ENCODE measurements at regions not wholly inside any gene's neighbourhood (a gene's known extent, or its start where the extent isn't known, plus 50 kb on each side); places are given as distances from the start of the nearest gene placed in this dataset.

DNA sequence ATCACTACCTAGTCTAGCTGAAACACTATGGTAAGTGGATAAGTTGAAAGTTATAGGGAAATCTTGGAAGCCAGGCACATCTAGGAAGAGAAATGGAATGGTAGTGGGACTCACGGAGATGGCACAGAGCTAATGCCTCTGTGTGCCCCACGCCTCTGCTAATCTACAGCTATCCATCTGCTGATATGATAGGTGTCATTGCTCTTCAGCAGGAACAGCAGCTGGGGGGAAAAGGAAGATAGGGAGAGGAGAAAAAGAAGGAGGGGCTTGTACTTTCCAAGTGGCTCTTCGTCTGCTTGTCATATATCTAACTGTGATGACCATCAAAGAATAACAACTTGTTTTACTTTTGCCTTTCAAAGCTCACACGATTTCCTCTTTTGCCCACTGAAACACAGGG lies 1199.1 kb upstream of the SORCS1 start:
- intact Hi-C loops (cut with DNase I), result no loop called here
- Histone ChIP-seq H3K36me3 (ENCODE audit: control insufficient read depth in 1 of 2, insufficient read depth in 2 of 2, low read length in 1 of 2) (no peaks in the 10 kb centered on the region), H3K9me3 (ENCODE audit: control insufficient read depth, low read length) (no peaks in the 10 kb centered on the region), H3K4me3 (ENCODE audit: low read length in 2 of 2) (no peak overlapping the region), H3K27me3 (ENCODE audit: control insufficient read depth in 1 of 2, insufficient read depth in 2 of 2, low read length in 1 of 2) (no peaks in the 10 kb centered on the region), H3K27ac (ENCODE audit: low read depth in 1 of 2, low read length in 2 of 2) (no peak overlapping the region), H3K4me1 (ENCODE audit: control insufficient read depth in 1 of 2, insufficient read depth in 2 of 2, low read length in 2 of 2) (no peaks in the 10 kb centered on the region)
- DNase-seq (no peak), ATAC-seq (ENCODE audit: low FRiP score) (no peak)
- 60 to 69% methylated on average over 4 of the region's 4 CpGs for WGBS, 2 donors

DNA sequence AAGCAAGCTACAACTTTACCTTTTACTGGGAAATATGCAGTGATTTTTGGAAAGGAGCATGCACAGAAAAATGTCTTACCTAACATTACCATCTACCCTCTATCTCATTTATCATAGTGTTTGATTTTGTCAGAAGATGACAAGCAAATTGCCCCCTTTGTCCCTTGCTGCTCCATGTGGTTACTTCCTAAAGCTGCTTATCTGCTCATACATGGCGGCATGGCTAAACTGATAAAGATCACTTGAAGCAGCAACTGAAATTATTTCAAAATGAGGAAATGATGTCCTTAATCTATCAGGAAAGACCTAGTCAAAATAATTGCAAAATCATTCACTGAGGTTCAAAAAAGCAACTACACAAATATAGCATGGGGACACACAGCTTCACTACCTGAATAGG lies 1198.5 kb upstream of the SORCS1 start:
- no peaks in the 10 kb centered on the region for H3K4me1 ChIP-seq (ENCODE audit: control insufficient read depth in 1 of 2, insufficient read depth in 2 of 2, low read length in 2 of 2)
- no peak overlapping the region for H3K27ac ChIP-seq (ENCODE audit: low read depth in 1 of 2, low read length in 2 of 2)
- no peaks in the 10 kb centered on the region for H3K36me3 ChIP-seq (ENCODE audit: control insufficient read depth in 1 of 2, insufficient read depth in 2 of 2, low read length in 1 of 2)
- DNase-seq (no peak), ATAC-seq (ENCODE audit: low FRiP score) (no peak)
- no peak overlapping the region for H3K4me3 ChIP-seq (ENCODE audit: low read length in 2 of 2)
- intact Hi-C loops (cut with DNase I), result no loop called here
- 79% methylated on average over 1 of the region's 1 CpG for WGBS, 2 donors
- H3K27me3 ChIP-seq (ENCODE audit: control insufficient read depth in 1 of 2, insufficient read depth in 2 of 2, low read length in 1 of 2), result no peaks in the 10 kb centered on the region
- H3K9me3 ChIP-seq (ENCODE audit: control insufficient read depth, low read length), result no peaks in the 10 kb centered on the region

DNA sequence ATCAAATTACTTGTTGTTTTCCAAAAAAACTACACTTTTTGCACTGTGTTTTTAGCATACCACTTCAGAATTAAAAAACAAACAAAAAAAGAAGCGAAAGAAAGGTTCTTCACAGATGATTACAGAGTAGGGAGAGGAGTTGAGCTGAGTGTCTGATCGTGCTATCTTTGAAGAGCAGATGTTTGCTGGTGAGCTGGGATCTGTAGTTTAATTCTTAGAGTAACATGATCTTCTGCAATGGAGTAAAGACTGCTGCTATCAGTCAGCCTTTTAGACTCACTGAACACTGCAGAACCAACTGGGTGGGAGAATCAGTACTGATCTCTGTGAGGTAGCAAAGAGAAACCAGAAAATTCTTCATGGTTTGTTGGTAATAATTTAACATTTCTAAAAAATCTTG lies 1197.8 kb upstream of the SORCS1 start:
- Histone ChIP-seq H3K9me3 (ENCODE audit: control insufficient read depth, low read length) (no peaks in the 10 kb centered on the region), H3K4me1 (ENCODE audit: control insufficient read depth in 1 of 2, insufficient read depth in 2 of 2, low read length in 2 of 2) (no peaks in the 10 kb centered on the region), H3K27ac (ENCODE audit: low read depth in 1 of 2, low read length in 2 of 2) (no peak overlapping the region), H3K36me3 (ENCODE audit: control insufficient read depth in 1 of 2, insufficient read depth in 2 of 2, low read length in 1 of 2) (no peaks in the 10 kb centered on the region), H3K4me3 (ENCODE audit: low read length in 2 of 2) (no peak overlapping the region), H3K27me3 (ENCODE audit: control insufficient read depth in 1 of 2, insufficient read depth in 2 of 2, low read length in 1 of 2) (no peaks in the 10 kb centered on the region)
- 65 to 80% methylated on average over 2 of the region's 2 CpGs for whole genome bisulfite sequencing, 2 donors
- DNase-seq (no peak), ATAC-seq (ENCODE audit: low FRiP score) (no peak)
- intact Hi-C loops (cut with DNase I), result no loop called here

DNA sequence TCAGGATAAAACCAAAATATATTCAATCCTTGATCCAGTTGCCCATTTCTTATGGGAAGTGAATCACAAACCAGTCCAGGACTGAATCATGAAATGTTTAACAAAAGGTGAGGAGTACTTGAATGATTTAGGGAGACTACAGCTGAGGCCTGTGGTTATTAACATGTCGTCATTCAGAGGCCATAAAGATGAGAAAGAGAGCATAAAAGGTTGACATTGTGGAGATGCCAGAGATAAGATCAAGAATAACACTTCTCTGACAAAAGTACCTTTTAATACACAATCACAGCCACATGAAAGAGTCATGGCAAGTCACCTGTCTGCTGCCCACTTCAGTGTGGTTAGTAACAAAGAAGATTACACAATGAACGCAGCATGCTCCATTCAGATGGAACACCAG lies 1195.7 kb upstream of the SORCS1 start:
- no peak for DNase-seq
- no peak for ATAC-seq (ENCODE audit: low FRiP score)
- intact Hi-C loops (cut with DNase I), result no loop called here

DNA sequence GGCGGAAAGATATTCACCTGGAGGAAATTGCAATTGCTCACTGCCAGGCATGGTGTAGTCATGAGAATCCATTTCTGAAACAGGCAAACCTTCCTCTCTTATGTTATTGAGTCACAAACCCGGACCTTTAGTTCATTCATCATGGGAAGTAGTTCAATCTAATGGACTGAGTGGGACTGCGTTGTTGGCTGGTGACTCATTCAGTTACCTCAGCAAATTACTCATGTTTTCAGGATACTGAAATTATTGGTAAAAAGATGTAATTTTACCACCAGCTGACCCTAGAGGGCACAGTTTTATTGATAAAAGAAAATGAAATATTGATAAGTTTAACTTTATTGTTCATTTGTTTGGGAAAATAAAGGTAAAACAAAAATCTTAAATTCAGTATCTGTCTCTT lies 1194.4 kb upstream of the SORCS1 start:
- no peak for ATAC-seq (ENCODE audit: low FRiP score)
- 20 to 45% methylated on average over 3 of the region's 3 CpGs for WGBS, 2 donors
- no peak for DNase-seq
- Histone ChIP-seq H3K36me3 (ENCODE audit: control insufficient read depth in 1 of 2, insufficient read depth in 2 of 2, low read length in 1 of 2) (no peaks in the 10 kb centered on the region), H3K27me3 (ENCODE audit: control insufficient read depth in 1 of 2, insufficient read depth in 2 of 2, low read length in 1 of 2) (no peaks in the 10 kb centered on the region), H3K27ac (ENCODE audit: low read depth in 1 of 2, low read length in 2 of 2) (no peak overlapping the region), H3K4me3 (ENCODE audit: low read length in 2 of 2) (no peak overlapping the region), H3K4me1 (ENCODE audit: control insufficient read depth in 1 of 2, insufficient read depth in 2 of 2, low read length in 2 of 2) (no peaks in the 10 kb centered on the region), H3K9me3 (ENCODE audit: control insufficient read depth, low read length) (no peaks in the 10 kb centered on the region)
- intact Hi-C loops (cut with DNase I), result no loop called here

More for the DNA sequence above, 1195.7 kb upstream of the SORCS1 start:
- Histone ChIP-seq H3K4me1 (ENCODE audit: control insufficient read depth in 1 of 2, insufficient read depth in 2 of 2, low read length in 2 of 2) (no peaks in the 10 kb centered on the region), H3K36me3 (ENCODE audit: control insufficient read depth in 1 of 2, insufficient read depth in 2 of 2, low read length in 1 of 2) (no peaks in the 10 kb centered on the region), H3K27me3 (ENCODE audit: control insufficient read depth in 1 of 2, insufficient read depth in 2 of 2, low read length in 1 of 2) (no peaks in the 10 kb centered on the region), H3K27ac (ENCODE audit: low read depth in 1 of 2, low read length in 2 of 2) (no peak overlapping the region), H3K4me3 (ENCODE audit: low read length in 2 of 2) (no peak overlapping the region), H3K9me3 (ENCODE audit: control insufficient read depth, low read length) (no peaks in the 10 kb centered on the region)
- WGBS, 2 donors, result 62 to 68% methylated on average over 2 of the region's 2 CpGs

DNA sequence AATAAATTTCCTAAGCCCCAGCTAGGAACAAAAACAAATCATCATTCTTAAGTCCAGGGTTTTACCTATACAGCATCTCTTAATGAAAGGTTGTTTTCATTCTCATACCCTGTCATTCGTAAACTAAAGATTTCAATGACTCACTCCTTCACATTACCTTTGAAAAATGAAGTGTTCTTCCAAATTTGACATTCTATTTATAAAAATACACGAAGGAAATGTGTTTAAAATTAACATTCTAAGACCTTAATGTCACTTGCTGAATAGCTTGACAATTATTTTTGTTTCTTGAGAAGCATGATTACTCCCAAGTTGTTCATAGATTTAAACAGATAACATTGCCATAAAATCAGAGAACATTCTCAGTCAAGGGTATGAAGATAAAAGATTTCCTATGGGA lies 1188.3 kb upstream of the SORCS1 start:
- no peak for DNase-seq
- no peaks in the 10 kb centered on the region for H3K27me3 ChIP-seq (ENCODE audit: control insufficient read depth in 1 of 2, insufficient read depth in 2 of 2, low read length in 1 of 2)
- no peak overlapping the region for H3K27ac ChIP-seq (ENCODE audit: low read depth in 1 of 2, low read length in 2 of 2)
- H3K36me3 ChIP-seq (ENCODE audit: control insufficient read depth in 1 of 2, insufficient read depth in 2 of 2, low read length in 1 of 2), result no peaks in the 10 kb centered on the region
- H3K9me3 ChIP-seq (ENCODE audit: control insufficient read depth, low read length), result no peaks in the 10 kb centered on the region
- no peak for ATAC-seq (ENCODE audit: low FRiP score)
- H3K4me1 ChIP-seq (ENCODE audit: control insufficient read depth in 1 of 2, insufficient read depth in 2 of 2, low read length in 2 of 2), result no peaks in the 10 kb centered on the region
- intact Hi-C loops (cut with DNase I), result no loop called here
- no peak overlapping the region for H3K4me3 ChIP-seq (ENCODE audit: low read length in 2 of 2)
- 6 to 8% methylated on average over 2 of the region's 2 CpGs for WGBS, 2 donors

DNA sequence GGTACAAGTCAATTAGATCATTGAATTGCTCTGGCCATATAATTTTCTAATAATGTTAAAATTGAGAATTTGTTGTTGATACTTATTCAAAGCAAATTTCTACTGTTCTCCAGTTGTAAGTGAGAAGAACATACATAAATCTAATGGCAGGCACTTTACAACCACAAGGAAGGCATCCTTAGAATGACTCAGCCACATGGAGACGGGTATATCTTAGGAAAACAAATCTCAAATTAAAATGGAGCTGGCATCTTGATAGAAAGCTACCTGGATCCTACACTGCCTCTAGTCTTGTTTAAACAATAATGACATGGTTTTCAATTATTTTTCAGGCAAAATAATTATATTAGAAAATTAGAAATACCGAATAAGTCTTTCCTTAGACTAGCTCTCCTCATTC lies 1183.7 kb upstream of the SORCS1 start:
- no peak for ATAC-seq (ENCODE audit: low FRiP score)

DNA sequence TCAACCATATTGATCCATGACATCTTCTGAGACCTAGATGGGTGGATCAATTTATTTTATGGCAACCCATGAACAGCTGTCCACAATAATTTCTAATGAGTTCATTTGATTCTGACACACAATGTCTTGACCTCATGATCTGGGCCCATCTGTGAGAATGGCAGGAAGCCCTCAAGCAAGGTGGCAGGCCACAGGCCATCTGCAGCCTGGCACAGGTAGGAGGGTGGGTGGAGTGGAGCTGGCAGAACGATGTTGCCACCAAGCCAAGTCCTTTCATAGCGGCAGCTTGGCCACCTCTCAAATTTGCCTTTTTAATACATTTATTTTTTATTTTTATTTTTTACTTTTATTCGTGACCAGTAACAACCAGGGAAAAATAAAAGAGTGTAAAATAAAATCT lies 1181.6 kb upstream of the SORCS1 start:
- Histone ChIP-seq H3K27ac (ENCODE audit: low read depth in 1 of 2, low read length in 2 of 2) (no peak overlapping the region), H3K9me3 (ENCODE audit: control insufficient read depth, low read length) (no peaks in the 10 kb centered on the region), H3K4me1 (ENCODE audit: control insufficient read depth in 1 of 2, insufficient read depth in 2 of 2, low read length in 2 of 2) (no peaks in the 10 kb centered on the region), H3K27me3 (ENCODE audit: control insufficient read depth in 1 of 2, insufficient read depth in 2 of 2, low read length in 1 of 2) (no peaks in the 10 kb centered on the region), H3K36me3 (ENCODE audit: control insufficient read depth in 1 of 2, insufficient read depth in 2 of 2, low read length in 1 of 2) (no peaks in the 10 kb centered on the region), H3K4me3 (ENCODE audit: low read length in 2 of 2) (no peak overlapping the region)
- intact Hi-C loops (cut with DNase I), result no loop called here
- DNase-seq (no peak), ATAC-seq (ENCODE audit: low FRiP score) (no peak)
- WGBS, 2 donors, result 81 to 82% methylated on average over 3 of the region's 3 CpGs

More for the DNA sequence above, 1183.7 kb upstream of the SORCS1 start:
- intact Hi-C loops (cut with DNase I), result no loop called here
- no peaks in the 10 kb centered on the region for H3K9me3 ChIP-seq (ENCODE audit: control insufficient read depth, low read length)
- no peaks in the 10 kb centered on the region for H3K36me3 ChIP-seq (ENCODE audit: control insufficient read depth in 1 of 2, insufficient read depth in 2 of 2, low read length in 1 of 2)
- no peak for DNase-seq
- WGBS, 2 donors, result 60% methylated on average over 2 of the region's 2 CpGs
- no peak overlapping the region for H3K27ac ChIP-seq (ENCODE audit: low read depth in 1 of 2, low read length in 2 of 2)
- H3K4me1 ChIP-seq (ENCODE audit: control insufficient read depth in 1 of 2, insufficient read depth in 2 of 2, low read length in 2 of 2), result no peaks in the 10 kb centered on the region
- H3K27me3 ChIP-seq (ENCODE audit: control insufficient read depth in 1 of 2, insufficient read depth in 2 of 2, low read length in 1 of 2), result no peaks in the 10 kb centered on the region
- H3K4me3 ChIP-seq (ENCODE audit: low read length in 2 of 2), result no peak overlapping the region

DNA sequence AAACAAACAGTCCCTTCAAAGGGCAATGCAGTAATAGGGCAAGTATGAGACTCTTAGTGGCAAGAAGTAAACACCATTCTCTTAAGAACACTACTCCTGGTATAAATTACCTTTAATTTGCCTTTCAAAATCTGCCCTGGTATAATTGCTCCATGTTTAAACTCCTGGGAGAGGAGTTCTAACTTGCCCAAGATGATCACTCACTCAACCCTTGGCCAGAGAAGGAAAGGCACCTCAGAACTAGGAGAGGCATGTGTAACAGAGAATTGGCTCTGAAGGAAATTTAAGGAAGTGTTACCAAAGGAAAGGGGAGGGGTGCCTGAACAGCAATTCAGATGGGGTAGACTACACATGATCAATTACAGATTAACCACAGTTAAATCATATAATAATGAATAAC lies 1173.6 kb upstream of the SORCS1 start:
- no peak for ATAC-seq (ENCODE audit: low FRiP score)

More for the DNA sequence above, 1173.6 kb upstream of the SORCS1 start:
- Histone ChIP-seq H3K9me3 (ENCODE audit: control insufficient read depth, low read length) (no peaks in the 10 kb centered on the region), H3K36me3 (ENCODE audit: control insufficient read depth in 1 of 2, insufficient read depth in 2 of 2, low read length in 1 of 2) (no peaks in the 10 kb centered on the region), H3K4me3 (ENCODE audit: low read length in 2 of 2) (no peak overlapping the region), H3K27ac (ENCODE audit: low read depth in 1 of 2, low read length in 2 of 2) (no peak overlapping the region), H3K4me1 (ENCODE audit: control insufficient read depth in 1 of 2, insufficient read depth in 2 of 2, low read length in 2 of 2) (no peaks in the 10 kb centered on the region), H3K27me3 (ENCODE audit: control insufficient read depth in 1 of 2, insufficient read depth in 2 of 2, low read length in 1 of 2) (no peaks in the 10 kb centered on the region)
- intact Hi-C loops (cut with DNase I), result no loop called here
- DNase-seq, result no peak
